ENCODE measurements at regions not wholly inside any gene's neighbourhood (a gene's known extent, or its start where the extent isn't known, plus 50 kb on each side); places are given as distances from the start of the nearest gene placed in this dataset.

DNA sequence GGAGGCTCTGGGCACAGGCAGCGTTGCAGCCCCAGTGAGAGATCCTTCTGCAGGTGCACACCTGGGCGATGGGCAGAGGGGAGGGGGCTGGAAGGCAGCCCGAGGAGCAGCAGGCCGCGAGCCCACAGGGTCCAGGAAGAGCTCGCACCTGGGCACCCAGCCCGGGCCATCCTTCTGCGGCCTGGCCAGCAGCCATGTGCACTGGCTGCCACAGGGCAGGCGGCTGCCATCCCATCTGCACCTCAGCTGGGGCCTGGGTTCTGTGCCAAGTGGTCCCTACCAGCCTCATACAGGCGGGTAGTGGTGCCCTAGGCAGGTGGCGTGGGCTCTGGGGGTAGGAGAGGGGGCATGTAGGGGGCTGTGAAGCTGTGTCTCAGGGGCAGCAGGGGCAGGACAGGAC lies 197.2 kb downstream of the RBFOX3 start:
- TF ChIP-seq EZH2 (IDR thresholded peaks at IDR 0.05; ENCODE audit: insufficient read depth, poor library complexity, severe bottlenecking) (no peak), EZH2phosphoT487 (IDR thresholded peaks at IDR 0.05; ENCODE audit: insufficient read depth, low read depth) (no peak)

All from GM23248 (cell line).